GM12891 (cell line): ENCODE measurements at regions not wholly inside any gene's neighbourhood (a gene's known extent, or its start where the extent isn't known, plus 50 kb on each side); places are given as distances from the start of the nearest gene placed in this dataset.

ENCODE experiments used
- PAX5 ChIP-seq: IDR thresholded peaks from 2 replicates; pipeline ENCODE4 v1.6.1; 2011; ENCODE audit warnings: low read length, moderate library complexity, mild to moderate bottlenecking; ENCODE audit not compliant: insufficient read depth, severe bottlenecking
- POLR2A ChIP-seq: IDR thresholded peaks from 2 replicates; pipeline ENCODE4 v1.6.1; 2011; ENCODE audit warnings: low read depth, low read length, control low read depth
- POLR2AphosphoS5 ChIP-seq: IDR thresholded peaks from 2 replicates; pipeline ENCODE4 v1.6.1; 2011; ENCODE audit warnings: low read depth, low read length, control low read depth
- SPI1 ChIP-seq: IDR thresholded peaks from 2 replicates; pipeline ENCODE4 v1.6.1; 2011; ENCODE audit warnings: low read depth, low read length, control low read depth
- TAF1 ChIP-seq: IDR thresholded peaks from 2 replicates; pipeline ENCODE4 v1.6.1; 2011; ENCODE audit warnings: low read depth, low read length, control low read depth

GRCh38 chr16:79267781-79268180 lies 332.8 kb downstream of the MAF start:
- TF ChIP-seq POLR2A = no peak
- TF ChIP-seq SPI1 = no peak
- TF ChIP-seq TAF1 = no peak
- no peak for TF ChIP-seq POLR2AphosphoS5
- no peak for TF ChIP-seq PAX5
